OCI-LY3 (cell line): ENCODE measurements at regions not wholly inside any gene's neighbourhood (a gene's known extent, or its start where the extent isn't known, plus 50 kb on each side); places are given as distances from the start of the nearest gene placed in this dataset.

Experiments
- H2AFZ ChIP-seq: fragments of 200-600, 300-600 bp; shearing (Covaris generic); 2 replicates; pipeline ENCODE4 v1.6.0; 2014; ENCODE audit warnings: antibody characterized with exemption, low read depth, low read length
- H3K27ac ChIP-seq: fragments of 200-600, 300-600 bp; sonication (generic); 2 replicates; pipeline ENCODE4 v1.5.1; 2014; ENCODE audit warnings: mild to moderate bottlenecking, low read length, moderate library complexity, mixed read lengths
- H3K27me3 ChIP-seq: fragments of 200-600, 300-600 bp; sonication (generic); 2 replicates; pipeline ENCODE4 v1.6.1; 2014; ENCODE audit warnings: low read depth, low read length, mixed read lengths
- H3K36me3 ChIP-seq: fragments of 200-600, 300-600 bp; sonication (generic); replicated peaks from 2 replicates; pipeline ENCODE3; 2014; ENCODE audit warnings: low read depth, low read length, mixed read lengths
- H3K4me1 ChIP-seq: fragments of 300-600, 200-600 bp; sonication (generic); 2 replicates; pipeline ENCODE4 v1.6.1; 2014; ENCODE audit warnings: low read length, mixed read lengths
- H3K4me2 ChIP-seq: fragments of 200-600, 300-600 bp; sonication (generic); 2 replicates; pipeline ENCODE4 v1.6.1; 2014; ENCODE audit warnings: low read length, mixed read lengths
- H3K4me3 ChIP-seq: fragments of 300-600, 200-600 bp; sonication (generic); 2 replicates; pipeline ENCODE4 v1.5.1; 2014; ENCODE audit warnings: antibody characterized with exemption, mild to moderate bottlenecking, low read length, moderate library complexity
- H3K79me2 ChIP-seq: fragments of 300-600, 200-600 bp; shearing (Covaris generic); 2 replicates; pipeline ENCODE4 v1.6.1; 2014; ENCODE audit warnings: mild to moderate bottlenecking, low read length, mixed read lengths
- H3K9ac ChIP-seq: fragments of 300-600, 200-600 bp; shearing (Covaris generic); 2 replicates; pipeline ENCODE4 v1.6.0; 2014; ENCODE audit warnings: mild to moderate bottlenecking, low read length, moderate library complexity
- H3K9me3 ChIP-seq: fragments of 200-600, 300-600 bp; shearing (Covaris generic); 2 replicates; pipeline ENCODE4 v1.6.1; 2014; ENCODE audit warnings: low read length, mixed read lengths; ENCODE audit not compliant: insufficient read depth
- H4K20me1 ChIP-seq: fragments of 200-600, 300-600 bp; sonication (generic); 2 replicates; pipeline ENCODE4 v1.6.1; 2016; ENCODE audit warnings: low read length, mixed read lengths; ENCODE audit not compliant: insufficient read depth
- CTCF ChIP-seq: fragments of 200-600, 300-600 bp; sonication (generic); IDR thresholded peaks from 2 replicates; pipeline ENCODE4 v1.5.1; 2014; ENCODE audit warnings: antibody characterized with exemption, low read length, low read depth
- EZH2phosphoT487 ChIP-seq: fragments of 200-600 bp; shearing (Covaris generic); IDR thresholded peaks from 2 replicates; pipeline ENCODE4 v1.6.1; 2018; ENCODE audit warnings: antibody characterized with exemption, mixed run types, low read depth

DNA sequence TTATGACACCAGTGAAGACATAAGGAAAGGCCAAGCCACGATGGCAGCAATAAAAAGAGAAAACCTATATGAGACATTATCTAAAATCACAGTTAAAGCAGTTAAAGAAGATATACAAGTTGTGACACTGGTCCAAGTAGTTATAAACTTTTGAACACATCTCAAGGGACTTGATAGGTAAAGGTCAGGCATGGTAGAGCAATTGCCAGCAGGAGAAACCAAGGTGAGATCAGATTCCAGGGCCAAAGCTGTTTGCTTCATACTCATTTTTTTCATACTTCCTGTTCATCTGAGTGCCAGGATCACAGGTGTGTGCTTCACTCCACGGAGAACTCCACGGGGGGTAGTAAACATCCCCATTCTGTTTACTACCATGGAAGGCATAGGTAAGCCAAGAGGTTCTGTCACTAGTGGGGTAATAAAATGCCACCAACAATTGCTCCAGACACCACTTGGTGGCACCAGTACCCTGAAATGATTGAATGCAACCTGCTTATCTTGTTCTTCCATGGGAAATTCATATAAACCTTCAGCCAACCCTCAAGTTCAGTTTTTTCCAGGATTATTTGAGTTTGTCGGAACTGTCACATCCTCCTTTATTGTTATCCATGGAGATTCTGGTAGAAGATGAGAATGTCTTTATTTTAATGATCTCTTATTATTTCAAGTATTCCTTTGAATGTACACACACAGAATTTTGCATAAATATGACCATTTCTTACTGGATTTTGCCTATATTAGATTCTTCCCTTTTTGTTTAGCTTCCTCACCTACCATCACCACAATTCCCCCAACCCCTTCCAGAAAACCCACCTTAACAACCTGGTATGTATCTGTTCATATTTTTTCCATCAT lies 59.2 kb upstream of the TSPAN8 start:
- Histone ChIP-seq H3K27me3 (peaks cover 16% of the 10 kb centered on the region), H2AFZ (no peak overlapping the region), H3K36me3 (no peaks in the 10 kb centered on the region), H3K27ac (no peak overlapping the region), H3K4me3 (no peak overlapping the region), H3K9me3 (no peaks in the 10 kb centered on the region), H3K9ac (no peak overlapping the region), H3K4me1 (no peaks in the 10 kb centered on the region), H3K4me2 (no peak overlapping the region), H3K79me2 (no peaks in the 10 kb centered on the region), H4K20me1 (no peaks in the 10 kb centered on the region)
- no peak for TF ChIP-seq EZH2phosphoT487
- TF ChIP-seq CTCF = peak; percentile 62

- no peaks in the 10 kb centered on the region for H3K9me3 ChIP-seq
- no peak overlapping the region for H2AFZ ChIP-seq
- no peaks in the 10 kb centered on the region for H3K79me2 ChIP-seq
- no peak overlapping the region for H3K27ac ChIP-seq
- TF ChIP-seq EZH2phosphoT487 (no peak), CTCF (no peak)
- no peak overlapping the region for H3K4me2 ChIP-seq
- H3K4me1 ChIP-seq = no peaks in the 10 kb centered on the region
- no peak overlapping the region for H3K9ac ChIP-seq
- no peak overlapping the region for H3K4me3 ChIP-seq
- no peaks in the 10 kb centered on the region for H4K20me1 ChIP-seq
- no peaks in the 10 kb centered on the region for H3K36me3 ChIP-seq
- H3K27me3 ChIP-seq = peaks cover 12% of the 10 kb centered on the region
Observed at GRCh38 chr12:71214511-71215285, 56.9 kb upstream of the TSPAN8 start.

- H3K4me3 ChIP-seq = no peak overlapping the region
- H3K4me1 ChIP-seq = no peaks in the 10 kb centered on the region
- H3K4me2 ChIP-seq = no peak overlapping the region
- H3K79me2 ChIP-seq = no peaks in the 10 kb centered on the region
- TF ChIP-seq CTCF (no peak), EZH2phosphoT487 (no peak)
- H4K20me1 ChIP-seq = no peaks in the 10 kb centered on the region
- no peak overlapping the region for H3K27ac ChIP-seq
- H3K27me3 ChIP-seq = no peaks in the 10 kb centered on the region
- no peak overlapping the region for H2AFZ ChIP-seq
- H3K9me3 ChIP-seq = 0 out of 2 replicates have a peak, but pooled peaks cover 3% of the 10 kb centered on the region
- no peak overlapping the region for H3K9ac ChIP-seq
- no peaks in the 10 kb centered on the region for H3K36me3 ChIP-seq
Observed at GRCh38 chr12:71208053-71208685, 50.4 kb upstream of the TSPAN8 start.
